B cell (primary cell): ENCODE measurements at regions not wholly inside any gene's neighbourhood (a gene's known extent, or its start where the extent isn't known, plus 50 kb on each side); places are given as distances from the start of the nearest gene placed in this dataset.

Source experiments
- ATAC-seq: fragments of 200-7000 bp; cut with Tn5 transposase; one replicate; pipeline ENCODE4 v1.10.0; 2021; ENCODE audit warnings: low read depth, mild to moderate bottlenecking, moderate number of reproducible peaks, moderate library complexity
- CTCF ChIA-PET: fragments of 350-600 bp; sonication (Branson Sonifier 250); formaldehyde crosslinking; loops from one replicate; lab custom pipeline; 2021; ENCODE audit warnings: antibody characterized with exemption, inconsistent platforms; lab: Charles Lee
- POLR2A ChIA-PET: fragments of 350-600 bp; sonication (Branson Sonifier 250); formaldehyde crosslinking; loops from one replicate; lab custom pipeline; 2021; ENCODE audit warnings: antibody characterized with exemption; lab: Charles Lee
- DNase-seq: peaks from one replicate; pipeline ENCODE4 v3.0.0; 2013
- H2AFZ ChIP-seq: 2 replicates; pipeline ENCODE4 v1.6.1; 2012; ENCODE audit warnings: mild to moderate bottlenecking, low read depth, low read length; ENCODE audit not compliant: insufficient read depth, poor library complexity, severe bottlenecking
- H3K27ac ChIP-seq, 2 donors: 1 replicate in 1 of 2; 2 replicates in 1 of 2; pipeline ENCODE4 v1.5.1; 2012 to 2013; ENCODE audit warnings: low read length in 2 of 2, mild to moderate bottlenecking in 2 of 2, moderate library complexity in 1 of 2
- H3K27me3 ChIP-seq, 4 experiments: fragments of 200-600 bp in 1 of 4; sonication (generic) in 1 of 4; replicated peaks in 1 of 4; 1 replicate in 2 of 4; 2 replicates in 2 of 4; pipeline versions ENCODE4 v1.6.1 to v1.7.0; 2013 to 2016; ENCODE audit warnings: low read length in 3 of 4, mild to moderate bottlenecking in 2 of 4, mixed read lengths in 1 of 4, moderate library complexity in 1 of 4; ENCODE audit not compliant: insufficient read depth in 4 of 4, control insufficient read depth in 3 of 4; ENCODE audit errors: control extremely low read depth in 1 of 4
- H3K36me3 ChIP-seq, 2 experiments: replicated peaks in 1 of 2; 1 replicate in 1 of 2; 2 replicates in 1 of 2; pipeline versions ENCODE4 v1.6.1 to v1.7.1; 2013; ENCODE audit warnings: low read length in 1 of 2; ENCODE audit not compliant: insufficient read depth in 2 of 2, control insufficient read depth in 1 of 2; ENCODE audit errors: control extremely low read depth in 1 of 2, extremely low read depth in 1 of 2
- H3K4me1 ChIP-seq, 2 donors: fragments of 200-600 bp in 1 of 2; sonication (generic) in 1 of 2; 1 replicate in 1 of 2; 2 replicates in 1 of 2; pipeline versions ENCODE4 v1.5.1 to v1.6.1; 2013 to 2017; ENCODE audit warnings: low read length in 2 of 2; ENCODE audit not compliant: control insufficient read depth in 2 of 2, insufficient read depth in 2 of 2
- H3K4me2 ChIP-seq: replicated peaks from 2 replicates; pipeline ENCODE3; 2012; ENCODE audit warnings: mild to moderate bottlenecking, low read depth, low read length; ENCODE audit not compliant: poor library complexity, severe bottlenecking
- H3K4me3 ChIP-seq, 5 experiments: fragments of 200-600 bp in 1 of 5; sonication (generic) in 1 of 5; 1 replicate in 3 of 5; 2 replicates in 2 of 5; pipeline versions ENCODE4 v1.5.1 to v1.7.0; 2011 to 2016; ENCODE audit warnings: low read length in 4 of 5, mild to moderate bottlenecking in 4 of 5, low read depth in 2 of 5, control low read depth in 1 of 5, moderate library complexity in 1 of 5; ENCODE audit not compliant: insufficient read depth in 1 of 5; ENCODE audit errors: control extremely low read depth in 1 of 5, extremely low read depth in 1 of 5
- H3K79me2 ChIP-seq: fragments of 200-600 bp; sonication (generic); one replicate; pipeline ENCODE4 v1.6.0; 2016; ENCODE audit warnings: low read length; ENCODE audit not compliant: control insufficient read depth, insufficient read depth
- H3K9ac ChIP-seq: fragments of 200-600 bp; sonication (generic); 2 replicates; pipeline ENCODE4 v1.6.1; 2017; ENCODE audit warnings: mild to moderate bottlenecking, low read length, moderate library complexity
- H3K9me3 ChIP-seq, 3 donors: one replicate each; pipeline versions ENCODE4 v1.6.1 to v1.7.1; 2013; ENCODE audit warnings: low read length in 2 of 3; ENCODE audit not compliant: control insufficient read depth in 2 of 3, insufficient read depth in 1 of 3; ENCODE audit errors: control extremely low read depth in 1 of 3
- H4K20me1 ChIP-seq: 2 replicates; pipeline ENCODE4 v1.6.0; 2012; ENCODE audit warnings: mild to moderate bottlenecking, low read length; ENCODE audit not compliant: insufficient read depth, control insufficient read depth, poor library complexity, severe bottlenecking
- H3K27ac Mint-ChIP-seq: one replicate; pipeline ENCODE4 v1.8.0; 2021; ENCODE audit warnings: mixed read lengths
- H3K27me3 Mint-ChIP-seq: one replicate; pipeline ENCODE4 v1.8.0; 2021; ENCODE audit warnings: mixed read lengths
- H3K4me1 Mint-ChIP-seq: one replicate; pipeline ENCODE4 v1.8.0; 2021; ENCODE audit warnings: mixed read lengths
- H3K4me3 Mint-ChIP-seq: one replicate; pipeline ENCODE4 v1.8.0; 2021; ENCODE audit warnings: mixed read lengths
- H3K9me3 Mint-ChIP-seq: one replicate; pipeline ENCODE4 v1.8.0; 2022; ENCODE audit warnings: mixed read lengths; ENCODE audit not compliant: insufficient read depth
- EZH2 ChIP-seq: IDR thresholded peaks from 2 replicates; pipeline ENCODE4 v1.6.1; 2012; ENCODE audit warnings: borderline replicate concordance, low read depth, mild to moderate bottlenecking, moderate library complexity, low read length; ENCODE audit not compliant: insufficient read depth, poor library complexity, severe bottlenecking
- WGBS: methylation state at CpG from one replicate; pipeline ENCODE4 v1.1.5; 2013; ENCODE audit warnings: missing lambda C conversion rate; ENCODE audit not compliant: insufficient coverage; 5-methylcytosine and 5-hydroxymethylcytosine counted together
- intact Hi-C: fragments of 100-400 bp; cut with micrococcal nuclease; formaldehyde crosslinking; loops from one replicate; pipeline ENCODE4 v1.10.0; 2022
- TF ChIP-seq, protein P1 (sequence below): fragments of 200-600 bp; IDR thresholded peaks from one replicate; pipeline ENCODE4 v1.8.0; 2022; ENCODE audit warnings: antibody characterized with exemption, mild to moderate bottlenecking

DNA sequence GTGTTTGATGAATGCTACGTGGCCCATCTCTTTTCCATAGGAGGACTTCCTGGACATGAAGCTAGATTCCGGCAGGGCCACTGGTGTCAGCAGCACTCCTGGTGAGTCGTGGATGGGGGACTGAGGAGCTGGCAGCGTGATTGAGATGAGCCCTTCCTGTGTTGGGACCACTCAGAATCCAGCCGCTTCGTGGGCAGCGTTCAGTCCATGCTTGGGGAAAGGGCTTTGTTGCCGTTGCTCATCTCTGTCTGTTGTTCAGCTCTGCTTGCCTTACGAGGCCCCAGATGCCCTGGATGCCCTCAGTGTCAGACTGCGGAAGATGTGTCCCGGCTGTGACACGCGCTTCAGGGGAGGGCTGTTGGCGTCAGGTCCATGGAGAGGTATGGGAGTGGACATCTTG, 127.1 kb upstream of the RTL1 start:
- H3K4me3 ChIP-seq: no peak overlapping the region
- no peaks in the 10 kb centered on the region for H3K79me2 ChIP-seq
- no peak overlapping the region for H3K27ac ChIP-seq
- H3K4me2 ChIP-seq: no peak overlapping the region
- H3K9me3 ChIP-seq: peaks cover 0 to 34% (median 0%) of the 10 kb centered on the region in 3 donors
- Mint-ChIP-seq H3K27ac (no peak overlapping the region), H3K9me3 (no peaks in the 10 kb centered on the region), H3K4me3 (no peak overlapping the region), H3K4me1 (no peaks in the 10 kb centered on the region), H3K27me3 (no peaks in the 10 kb centered on the region)
- no peaks in the 10 kb centered on the region for H4K20me1 ChIP-seq
- POLR2A ChIA-PET: no interaction called here
- DNase-seq (no peak), ATAC-seq (no peak)
- no peaks in the 10 kb centered on the region for H3K36me3 ChIP-seq
- no peak overlapping the region for H3K9ac ChIP-seq
- TF ChIP-seq, protein P1, sequence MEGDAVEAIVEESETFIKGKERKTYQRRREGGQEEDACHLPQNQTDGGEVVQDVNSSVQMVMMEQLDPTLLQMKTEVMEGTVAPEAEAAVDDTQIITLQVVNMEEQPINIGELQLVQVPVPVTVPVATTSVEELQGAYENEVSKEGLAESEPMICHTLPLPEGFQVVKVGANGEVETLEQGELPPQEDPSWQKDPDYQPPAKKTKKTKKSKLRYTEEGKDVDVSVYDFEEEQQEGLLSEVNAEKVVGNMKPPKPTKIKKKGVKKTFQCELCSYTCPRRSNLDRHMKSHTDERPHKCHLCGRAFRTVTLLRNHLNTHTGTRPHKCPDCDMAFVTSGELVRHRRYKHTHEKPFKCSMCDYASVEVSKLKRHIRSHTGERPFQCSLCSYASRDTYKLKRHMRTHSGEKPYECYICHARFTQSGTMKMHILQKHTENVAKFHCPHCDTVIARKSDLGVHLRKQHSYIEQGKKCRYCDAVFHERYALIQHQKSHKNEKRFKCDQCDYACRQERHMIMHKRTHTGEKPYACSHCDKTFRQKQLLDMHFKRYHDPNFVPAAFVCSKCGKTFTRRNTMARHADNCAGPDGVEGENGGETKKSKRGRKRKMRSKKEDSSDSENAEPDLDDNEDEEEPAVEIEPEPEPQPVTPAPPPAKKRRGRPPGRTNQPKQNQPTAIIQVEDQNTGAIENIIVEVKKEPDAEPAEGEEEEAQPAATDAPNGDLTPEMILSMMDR: no peak
- TF ChIP-seq EZH2: no peak
- intact Hi-C loops: no loop called here
- CTCF ChIA-PET: no interaction called here
- H3K4me1 ChIP-seq: no peaks in the 10 kb centered on the region
- WGBS: 95% methylated on average over 14 of the region's 14 CpGs
- no peaks in the 10 kb centered on the region for H3K27me3 ChIP-seq
- H2AFZ ChIP-seq: no peak overlapping the region

DNA sequence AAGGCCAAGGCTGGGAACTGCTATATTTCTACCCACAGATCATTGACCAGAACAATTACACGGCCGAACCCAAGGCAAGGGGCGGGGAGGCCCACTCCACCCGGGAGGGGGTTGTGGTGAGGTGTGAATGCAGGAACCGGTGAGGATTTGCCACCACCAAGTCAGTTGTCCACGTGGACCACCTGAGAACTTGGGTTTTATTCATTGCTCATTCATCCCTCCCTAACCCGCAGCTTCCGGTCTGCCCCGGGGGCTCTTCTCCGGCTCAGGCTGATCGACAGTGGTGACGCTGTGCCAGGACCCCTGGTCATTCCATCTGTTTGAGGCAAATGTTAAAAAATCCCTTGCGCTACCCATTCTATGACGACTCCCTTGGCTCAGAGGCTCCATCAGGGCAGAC, 127.7 kb upstream of the RTL1 start:
- Histone ChIP-seq H3K36me3 (no peaks in the 10 kb centered on the region), H3K4me2 (no peak overlapping the region), H3K4me1 (no peaks in the 10 kb centered on the region), H3K9me3 (peaks cover 0 to 34% (median 0%) of the 10 kb centered on the region in 3 donors), H3K79me2 (no peaks in the 10 kb centered on the region), H3K27ac (no peak overlapping the region), H3K4me3 (no peak overlapping the region), H2AFZ (no peak overlapping the region), H3K27me3 (no peaks in the 10 kb centered on the region), H3K9ac (no peak overlapping the region), H4K20me1 (no peaks in the 10 kb centered on the region)
- Mint-ChIP-seq H3K9me3 (no peaks in the 10 kb centered on the region), H3K4me3 (no peak overlapping the region), H3K4me1 (no peaks in the 10 kb centered on the region), H3K27ac (no peak overlapping the region), H3K27me3 (no peaks in the 10 kb centered on the region)
- TF ChIP-seq, protein P1: no peak
- no peak for TF ChIP-seq EZH2
- CTCF ChIA-PET: no interaction called here
- intact Hi-C loops: no loop called here
- 93% methylated on average over 11 of the region's 14 CpGs for WGBS
- DNase-seq (no peak), ATAC-seq (no peak)
- POLR2A ChIA-PET: no interaction called here
